ENCODE measurements at regions not wholly inside any gene's neighbourhood (a gene's known extent, or its start where the extent isn't known, plus 50 kb on each side); places are given as distances from the start of the nearest gene placed in this dataset.

- Histone ChIP-seq H2BK12ac (ENCODE audit: low read length in 2 of 2) (no peak overlapping the region), H3K79me1 (replicated peaks; ENCODE audit: low read length, poor library complexity, severe bottlenecking) (no peaks in the 10 kb centered on the region), H3K4me1 (ENCODE audit: control insufficient read depth, insufficient read depth, low read depth, low read length) (no peaks in the 10 kb centered on the region), H3K23ac (ENCODE audit: low read length in 2 of 2) (no peak overlapping the region), H3K4me3 (ENCODE audit: insufficient read depth in 1 of 2, low read depth in 1 of 2, low read length in 2 of 2) (no peak overlapping the region), H3K14ac (ENCODE audit: low read length in 2 of 2) (no peak overlapping the region), H3K27me3 (ENCODE audit: control insufficient read depth in 1 of 2, insufficient read depth in 1 of 2, low read length in 2 of 2) (no peaks in the 10 kb centered on the region), H2BK5ac (ENCODE audit: low read depth, low read length, poor library complexity, severe bottlenecking) (no peak overlapping the region), H3K36me3 (ENCODE audit: control insufficient read depth in 1 of 2, insufficient read depth in 2 of 2, low read depth in 1 of 2, low read length in 2 of 2) (no peaks in the 10 kb centered on the region), H3K4ac (ENCODE audit: low read depth in 1 of 2, low read length in 2 of 2) (no peak overlapping the region), H2BK15ac (ENCODE audit: low read depth, poor library complexity, severe bottlenecking) (no peak overlapping the region), H3K9ac (ENCODE audit: low read length) (no peak overlapping the region), H2AFZ (ENCODE audit: low read depth, low read length) (no peak overlapping the region), H4K91ac (ENCODE audit: low read length) (no peak overlapping the region), H3K18ac (ENCODE audit: low read depth in 1 of 2, low read length in 2 of 2) (no peak overlapping the region), H3K27ac (ENCODE audit: low read length, poor library complexity, severe bottlenecking) (no peak overlapping the region), H2BK120ac (ENCODE audit: low read depth, low read length) (no peak overlapping the region), H3K9me3 (ENCODE audit: control insufficient read depth, low read length) (peaks cover 7% of the 10 kb centered on the region), H3K4me2 (ENCODE audit: low read length, poor library complexity, severe bottlenecking) (no peak overlapping the region), H4K8ac (ENCODE audit: low read length) (no peak overlapping the region), H2AK5ac (ENCODE audit: low read length, severe bottlenecking) (no peak overlapping the region)
- no peak for DNase-seq
These were observed 225.0 kb upstream of the PRMT6 start for GRCh38 chr1:106831511-106831910.

GRCh38 chr1:106836708-106837107 is 219.8 kb upstream of the PRMT6 start:
- no peak overlapping the region for H3K9ac ChIP-seq (ENCODE audit: low read length)
- no peaks in the 10 kb centered on the region for H3K36me3 ChIP-seq (ENCODE audit: control insufficient read depth in 1 of 2, insufficient read depth in 2 of 2, low read depth in 1 of 2, low read length in 2 of 2)
- no peak overlapping the region for H2AFZ ChIP-seq (ENCODE audit: low read depth, low read length)
- H3K79me1 ChIP-seq (replicated peaks; ENCODE audit: low read length, poor library complexity, severe bottlenecking): no peaks in the 10 kb centered on the region
- no peak overlapping the region for H2AK5ac ChIP-seq (ENCODE audit: low read length, severe bottlenecking)
- DNase-seq: no peak
- H2BK5ac ChIP-seq (ENCODE audit: low read depth, low read length, poor library complexity, severe bottlenecking): no peak overlapping the region
- no peak overlapping the region for H2BK15ac ChIP-seq (ENCODE audit: low read depth, poor library complexity, severe bottlenecking)
- no peak overlapping the region for H3K4me2 ChIP-seq (ENCODE audit: low read length, poor library complexity, severe bottlenecking)
- H4K91ac ChIP-seq (ENCODE audit: low read length): no peak overlapping the region
- no peak overlapping the region for H3K18ac ChIP-seq (ENCODE audit: low read depth in 1 of 2, low read length in 2 of 2)
- no peak overlapping the region for H2BK120ac ChIP-seq (ENCODE audit: low read depth, low read length)
- no peak overlapping the region for H3K27ac ChIP-seq (ENCODE audit: low read length, poor library complexity, severe bottlenecking)
- H3K14ac ChIP-seq (ENCODE audit: low read length in 2 of 2): no peak overlapping the region
- H2BK12ac ChIP-seq (ENCODE audit: low read length in 2 of 2): no peak overlapping the region
- no peak overlapping the region for H3K4ac ChIP-seq (ENCODE audit: low read depth in 1 of 2, low read length in 2 of 2)
- no peak overlapping the region for H3K4me3 ChIP-seq (ENCODE audit: insufficient read depth in 1 of 2, low read depth in 1 of 2, low read length in 2 of 2)
- no peak overlapping the region for H4K8ac ChIP-seq (ENCODE audit: low read length)
- whole genome bisulfite sequencing: no CpG with 5 or more reads among the region's 2 CpGs
- no peaks in the 10 kb centered on the region for H3K27me3 ChIP-seq (ENCODE audit: control insufficient read depth in 1 of 2, insufficient read depth in 1 of 2, low read length in 2 of 2)
- no peaks in the 10 kb centered on the region for H3K4me1 ChIP-seq (ENCODE audit: control insufficient read depth, insufficient read depth, low read depth, low read length)
- no peaks in the 10 kb centered on the region for H3K9me3 ChIP-seq (ENCODE audit: control insufficient read depth, low read length)
- no peak overlapping the region for H3K23ac ChIP-seq (ENCODE audit: low read length in 2 of 2)

GRCh38 chr1:106843518-106843917 is 213.0 kb upstream of the PRMT6 start:
- Histone ChIP-seq H3K23ac (ENCODE audit: low read length in 2 of 2) (no peak overlapping the region), H4K8ac (ENCODE audit: low read length) (no peak overlapping the region), H3K18ac (ENCODE audit: low read depth in 1 of 2, low read length in 2 of 2) (no peak overlapping the region), H3K36me3 (ENCODE audit: control insufficient read depth in 1 of 2, insufficient read depth in 2 of 2, low read depth in 1 of 2, low read length in 2 of 2) (no peaks in the 10 kb centered on the region), H2BK120ac (ENCODE audit: low read depth, low read length) (no peak overlapping the region), H3K9me3 (ENCODE audit: control insufficient read depth, low read length) (no peaks in the 10 kb centered on the region), H2BK15ac (ENCODE audit: low read depth, poor library complexity, severe bottlenecking) (no peak overlapping the region), H3K27ac (ENCODE audit: low read length, poor library complexity, severe bottlenecking) (no peak overlapping the region), H2BK5ac (ENCODE audit: low read depth, low read length, poor library complexity, severe bottlenecking) (no peak overlapping the region), H2AFZ (ENCODE audit: low read depth, low read length) (no peak overlapping the region), H3K4ac (ENCODE audit: low read depth in 1 of 2, low read length in 2 of 2) (no peak overlapping the region), H3K27me3 (ENCODE audit: control insufficient read depth in 1 of 2, insufficient read depth in 1 of 2, low read length in 2 of 2) (no peaks in the 10 kb centered on the region), H2BK12ac (ENCODE audit: low read length in 2 of 2) (no peak overlapping the region), H3K4me3 (ENCODE audit: insufficient read depth in 1 of 2, low read depth in 1 of 2, low read length in 2 of 2) (no peak overlapping the region), H2AK5ac (ENCODE audit: low read length, severe bottlenecking) (no peak overlapping the region), H4K91ac (ENCODE audit: low read length) (no peak overlapping the region), H3K4me1 (ENCODE audit: control insufficient read depth, insufficient read depth, low read depth, low read length) (no peaks in the 10 kb centered on the region), H3K9ac (ENCODE audit: low read length) (no peak overlapping the region), H3K14ac (ENCODE audit: low read length in 2 of 2) (no peak overlapping the region), H3K4me2 (ENCODE audit: low read length, poor library complexity, severe bottlenecking) (no peak overlapping the region), H3K79me1 (replicated peaks; ENCODE audit: low read length, poor library complexity, severe bottlenecking) (no peaks in the 10 kb centered on the region)
- WGBS: 61% methylated on average over 3 of the region's 4 CpGs
- no peak for DNase-seq

GRCh38 chr1:106846656-106847055 is 209.8 kb upstream of the PRMT6 start:
- no peaks in the 10 kb centered on the region for H3K27me3 ChIP-seq (ENCODE audit: control insufficient read depth in 1 of 2, insufficient read depth in 1 of 2, low read length in 2 of 2)
- no CpG with 5 or more reads among the region's 1 CpG for WGBS
- H4K8ac ChIP-seq (ENCODE audit: low read length): no peak overlapping the region
- no peaks in the 10 kb centered on the region for H3K9me3 ChIP-seq (ENCODE audit: control insufficient read depth, low read length)
- peak overlapping the region; percentile 53 for H3K27ac ChIP-seq (ENCODE audit: low read length, poor library complexity, severe bottlenecking)
- H3K4me2 ChIP-seq (ENCODE audit: low read length, poor library complexity, severe bottlenecking): no peak overlapping the region
- H2BK12ac ChIP-seq (ENCODE audit: low read length in 2 of 2): no peak overlapping the region
- no peak overlapping the region for H2AK5ac ChIP-seq (ENCODE audit: low read length, severe bottlenecking)
- no peaks in the 10 kb centered on the region for H3K4me1 ChIP-seq (ENCODE audit: control insufficient read depth, insufficient read depth, low read depth, low read length)
- H3K4ac ChIP-seq (ENCODE audit: low read depth in 1 of 2, low read length in 2 of 2): no peak overlapping the region
- DNase-seq: no peak
- H3K4me3 ChIP-seq (ENCODE audit: insufficient read depth in 1 of 2, low read depth in 1 of 2, low read length in 2 of 2): no peak overlapping the region
- H4K91ac ChIP-seq (ENCODE audit: low read length): no peak overlapping the region
- no peak overlapping the region for H2BK15ac ChIP-seq (ENCODE audit: low read depth, poor library complexity, severe bottlenecking)
- H2AFZ ChIP-seq (ENCODE audit: low read depth, low read length): no peak overlapping the region
- H3K79me1 ChIP-seq (replicated peaks; ENCODE audit: low read length, poor library complexity, severe bottlenecking): no peaks in the 10 kb centered on the region
- H3K14ac ChIP-seq (ENCODE audit: low read length in 2 of 2): no peak overlapping the region
- H2BK5ac ChIP-seq (ENCODE audit: low read depth, low read length, poor library complexity, severe bottlenecking): no peak overlapping the region
- no peak overlapping the region for H3K23ac ChIP-seq (ENCODE audit: low read length in 2 of 2)
- H3K18ac ChIP-seq (ENCODE audit: low read depth in 1 of 2, low read length in 2 of 2): no peak overlapping the region
- H3K9ac ChIP-seq (ENCODE audit: low read length): no peak overlapping the region
- H3K36me3 ChIP-seq (ENCODE audit: control insufficient read depth in 1 of 2, insufficient read depth in 2 of 2, low read depth in 1 of 2, low read length in 2 of 2): no peaks in the 10 kb centered on the region
- H2BK120ac ChIP-seq (ENCODE audit: low read depth, low read length): no peak overlapping the region
